Liver (tissue), 3 donors: ENCODE measurements at regions not wholly inside any gene's neighbourhood (a gene's known extent, or its start where the extent isn't known, plus 50 kb on each side); places are given as distances from the start of the nearest gene placed in this dataset.

Experiments used
- CTCF ChIP-seq: fragments of 150-350 bp; IDR thresholded peaks from 2 replicates; pipeline ENCODE4 v1.5.1; 2017; ENCODE audit warnings: improper control_type of control experiment, low read depth, low read length; ENCODE audit not compliant: missing input control
- FOXA1 ChIP-seq: IDR thresholded peaks from 2 replicates; pipeline ENCODE4 v1.6.1; 2016; ENCODE audit warnings: antibody characterized with exemption
- RAD21 ChIP-seq, 2 donors: IDR thresholded peaks; 2 replicates each; pipeline ENCODE4 v1.6.1; 2016; ENCODE audit warnings: antibody characterized with exemption in 2 of 2, mild to moderate bottlenecking in 2 of 2
- ZBTB33 ChIP-seq: IDR thresholded peaks from 2 replicates; pipeline ENCODE4 v1.6.1; 2016; ENCODE audit warnings: antibody characterized with exemption
- donor health status: healthy.
- donor health status: healthy.

- TF ChIP-seq ZBTB33 (no peak), CTCF (no peak), RAD21 (IDR thresholded peaks at IDR 0.05) (no peak), FOXA1 (no peak)
Observed at GRCh38 chr3:194219826-194220410, 84.0 kb downstream of the HES1 start.
